LNCaP clone FGC (cell line): ENCODE measurements at regions not wholly inside any gene's neighbourhood (a gene's known extent, or its start where the extent isn't known, plus 50 kb on each side); places are given as distances from the start of the nearest gene placed in this dataset.

Source experiments
- DNase-seq: peaks from one replicate; pipeline ENCODE4 v3.0.0-alpha.2; 2011; ENCODE audit warnings: low read depth
- H3K4me3 ChIP-seq: 2 replicates; pipeline ENCODE4 v1.5.1; 2011; ENCODE audit warnings: mild to moderate bottlenecking, low read depth, low read length, control low read depth
- TF ChIP-seq, protein P1 (sequence below): IDR thresholded peaks from 2 replicates; pipeline ENCODE4 v1.5.1; 2012; ENCODE audit warnings: mild to moderate bottlenecking; ENCODE audit not compliant: control insufficient read depth, insufficient read depth; ENCODE audit errors: extremely low read depth

GRCh38 chr2:239598732-239599090, 197.9 kb upstream of the HDAC4 start:
- TF ChIP-seq, protein P1, sequence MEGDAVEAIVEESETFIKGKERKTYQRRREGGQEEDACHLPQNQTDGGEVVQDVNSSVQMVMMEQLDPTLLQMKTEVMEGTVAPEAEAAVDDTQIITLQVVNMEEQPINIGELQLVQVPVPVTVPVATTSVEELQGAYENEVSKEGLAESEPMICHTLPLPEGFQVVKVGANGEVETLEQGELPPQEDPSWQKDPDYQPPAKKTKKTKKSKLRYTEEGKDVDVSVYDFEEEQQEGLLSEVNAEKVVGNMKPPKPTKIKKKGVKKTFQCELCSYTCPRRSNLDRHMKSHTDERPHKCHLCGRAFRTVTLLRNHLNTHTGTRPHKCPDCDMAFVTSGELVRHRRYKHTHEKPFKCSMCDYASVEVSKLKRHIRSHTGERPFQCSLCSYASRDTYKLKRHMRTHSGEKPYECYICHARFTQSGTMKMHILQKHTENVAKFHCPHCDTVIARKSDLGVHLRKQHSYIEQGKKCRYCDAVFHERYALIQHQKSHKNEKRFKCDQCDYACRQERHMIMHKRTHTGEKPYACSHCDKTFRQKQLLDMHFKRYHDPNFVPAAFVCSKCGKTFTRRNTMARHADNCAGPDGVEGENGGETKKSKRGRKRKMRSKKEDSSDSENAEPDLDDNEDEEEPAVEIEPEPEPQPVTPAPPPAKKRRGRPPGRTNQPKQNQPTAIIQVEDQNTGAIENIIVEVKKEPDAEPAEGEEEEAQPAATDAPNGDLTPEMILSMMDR = no peak
- DNase-seq = no peak
- H3K4me3 ChIP-seq = no peak overlapping the region

- TF ChIP-seq, protein P1 = no peak
- DNase-seq = no peak
- H3K4me3 ChIP-seq = no peak overlapping the region
Observed at GRCh38 chr2:239598011-239598731, 197.4 kb upstream of the HDAC4 start.

- DNase-seq = no peak
- no peak overlapping the region for H3K4me3 ChIP-seq
- TF ChIP-seq, protein P1 = no peak
Observed at GRCh38 chr2:239597216-239597615, 196.4 kb upstream of the HDAC4 start.

DNA sequence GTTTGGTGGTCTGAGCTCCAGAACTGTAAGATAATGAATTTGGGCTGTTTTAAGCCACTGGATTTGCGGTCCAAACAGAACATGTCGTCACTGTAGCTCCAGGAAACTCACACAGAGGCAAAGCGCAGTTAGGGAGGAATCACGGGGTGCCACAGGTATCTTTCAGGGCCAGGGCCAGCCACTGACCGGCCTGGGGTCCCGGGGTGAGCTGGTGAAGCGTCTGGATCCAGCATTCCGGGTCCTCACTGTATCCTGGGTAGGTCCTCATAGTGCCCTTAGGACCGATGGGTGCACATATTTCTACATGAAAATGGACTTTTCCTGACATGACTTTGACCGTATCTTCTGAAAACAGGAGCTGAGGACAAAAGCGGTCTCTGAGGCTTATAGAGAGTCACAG, 196.0 kb upstream of the HDAC4 start:
- TF ChIP-seq, protein P1 = no peak
- no peak overlapping the region for H3K4me3 ChIP-seq
- DNase-seq = no peak

DNA sequence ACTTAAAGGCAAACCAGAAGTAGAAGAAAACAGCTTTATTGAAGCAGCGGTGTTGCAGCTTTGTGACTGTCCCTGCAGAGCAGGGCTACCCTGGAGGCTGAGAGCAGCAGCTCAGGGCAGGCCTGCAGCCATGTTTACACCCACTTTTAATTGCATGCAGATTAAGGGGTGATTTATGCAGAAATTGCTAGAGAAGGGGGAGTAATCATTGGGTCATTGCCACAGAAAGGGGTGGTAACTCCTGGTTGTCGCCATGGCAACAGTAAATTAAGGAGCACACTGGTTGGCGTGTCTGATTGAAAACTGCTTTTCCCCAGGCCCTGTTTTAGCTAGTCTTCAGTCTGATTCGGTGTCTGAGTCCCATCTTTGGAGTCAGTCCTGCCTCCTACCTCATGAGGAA, 195.4 kb upstream of the HDAC4 start:
- no peak overlapping the region for H3K4me3 ChIP-seq
- TF ChIP-seq, protein P1 = no peak
- no peak for DNase-seq

DNA sequence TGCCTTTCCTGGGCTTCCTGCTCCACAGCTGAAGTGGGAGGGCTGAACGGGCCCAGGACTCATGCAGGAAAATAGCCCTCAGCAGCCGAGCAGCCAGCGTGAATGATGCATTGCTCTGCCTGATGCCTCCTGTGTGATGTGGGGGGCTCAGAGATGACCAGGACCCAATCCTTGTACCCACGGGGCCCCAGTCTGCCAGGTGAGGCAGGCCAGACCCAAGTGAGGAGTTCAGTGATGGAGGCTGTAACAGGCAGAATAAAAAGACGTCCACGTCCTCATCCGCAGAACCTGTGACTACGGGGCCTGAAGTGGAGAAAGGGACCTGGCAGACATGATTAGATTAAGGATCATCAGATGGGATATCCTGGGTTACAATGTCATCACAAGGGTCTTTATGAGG, 194.9 kb upstream of the HDAC4 start:
- TF ChIP-seq, protein P1 = no peak
- no peak for DNase-seq
- H3K4me3 ChIP-seq = no peak overlapping the region
